ENCODE measurements at regions not wholly inside any gene's neighbourhood (a gene's known extent, or its start where the extent isn't known, plus 50 kb on each side); places are given as distances from the start of the nearest gene placed in this dataset.

- no peak for DNase-seq (ENCODE audit: low spot score)
- TF ChIP-seq CTCF (IDR thresholded peaks at IDR 0.05; ENCODE audit: extremely low read depth, missing control alignments): no peak
These were observed 494.1 kb downstream of the ZNF385D start for GRCh38 chr3:21256932-21257331.

- no peak for DNase-seq (ENCODE audit: low spot score)
- TF ChIP-seq CTCF (IDR thresholded peaks at IDR 0.05; ENCODE audit: extremely low read depth, missing control alignments): no peak
These were observed 512.3 kb downstream of the ZNF385D start for GRCh38 chr3:21238661-21239060.

GRCh38 chr3:21237638-21238037 is 513.4 kb downstream of the ZNF385D start:
- TF ChIP-seq CTCF (IDR thresholded peaks at IDR 0.05; ENCODE audit: extremely low read depth, missing control alignments): no peak
- no peak for DNase-seq (ENCODE audit: low spot score)

- DNase-seq (ENCODE audit: low spot score): no peak
- TF ChIP-seq CTCF (IDR thresholded peaks at IDR 0.05; ENCODE audit: extremely low read depth, missing control alignments): no peak
These were observed 515.5 kb downstream of the ZNF385D start for GRCh38 chr3:21235491-21235890.

- TF ChIP-seq CTCF (IDR thresholded peaks at IDR 0.05; ENCODE audit: extremely low read depth, missing control alignments): no peak
- DNase-seq (ENCODE audit: low spot score): no peak
These were observed 516.1 kb downstream of the ZNF385D start for GRCh38 chr3:21234933-21235332.

- DNase-seq (ENCODE audit: low spot score): no peak
- TF ChIP-seq CTCF (IDR thresholded peaks at IDR 0.05; ENCODE audit: extremely low read depth, missing control alignments): no peak
These were observed 521.4 kb downstream of the ZNF385D start for GRCh38 chr3:21229426-21230135.

GRCh38 chr3:21226086-21226485 is 524.9 kb downstream of the ZNF385D start:
- TF ChIP-seq CTCF (IDR thresholded peaks at IDR 0.05; ENCODE audit: extremely low read depth, missing control alignments): no peak
- no peak for DNase-seq (ENCODE audit: low spot score)

Measured in GM20000 (cell line).